ENCODE measurements at regions not wholly inside any gene's neighbourhood (a gene's known extent, or its start where the extent isn't known, plus 50 kb on each side); places are given as distances from the start of the nearest gene placed in this dataset.

- TF ChIP-seq POLR2A (IDR thresholded peaks at IDR 0.05; ENCODE audit: low read length), result no peak
- TF ChIP-seq GATA1 (IDR thresholded peaks at IDR 0.05; ENCODE audit: low read depth, low read length), result no peak
Measured at GRCh38 chr5:164784230-164784629, 1278.8 kb downstream of the MAT2B start.
